ENCODE measurements at regions not wholly inside any gene's neighbourhood (a gene's known extent, or its start where the extent isn't known, plus 50 kb on each side); places are given as distances from the start of the nearest gene placed in this dataset.

- no peaks in the 10 kb centered on the region for H3K4me1 Mint-ChIP-seq
- no peak overlapping the region for H3K27ac Mint-ChIP-seq
- H3K36me3 Mint-ChIP-seq (ENCODE audit: low read depth), result no peaks in the 10 kb centered on the region
- peaks cover 13% of the 10 kb centered on the region for H3K9me3 Mint-ChIP-seq
- H3K4me3 Mint-ChIP-seq, result no peak overlapping the region
- peaks cover 4% of the 10 kb centered on the region for H3K27me3 Mint-ChIP-seq (ENCODE audit: low read depth)
- no peak for TF ChIP-seq CTCF (IDR thresholded peaks at IDR 0.05; ENCODE audit: unreplicated experiment in 3 of 3)
Measured at GRCh38 chr9:1938135-1938534, 77.0 kb upstream of the SMARCA2 start.

GRCh38 chr9:1938675-1939170 is 76.4 kb upstream of the SMARCA2 start:
- H3K27me3 Mint-ChIP-seq (ENCODE audit: low read depth), result peaks cover 4% of the 10 kb centered on the region
- no peak overlapping the region for H3K4me3 Mint-ChIP-seq
- no peaks in the 10 kb centered on the region for H3K4me1 Mint-ChIP-seq
- TF ChIP-seq CTCF (IDR thresholded peaks at IDR 0.05; ENCODE audit: unreplicated experiment in 3 of 3), result no peak
- H3K27ac Mint-ChIP-seq, result no peak overlapping the region
- H3K9me3 Mint-ChIP-seq, result peaks cover 10% of the 10 kb centered on the region
- no peaks in the 10 kb centered on the region for H3K36me3 Mint-ChIP-seq (ENCODE audit: low read depth)

GRCh38 chr9:1939466-1939865 is 75.7 kb upstream of the SMARCA2 start:
- H3K4me1 Mint-ChIP-seq, result no peaks in the 10 kb centered on the region
- no peak overlapping the region for H3K4me3 Mint-ChIP-seq
- no peak overlapping the region for H3K27ac Mint-ChIP-seq
- TF ChIP-seq CTCF (IDR thresholded peaks at IDR 0.05; ENCODE audit: unreplicated experiment in 3 of 3), result no peak
- no peaks in the 10 kb centered on the region for H3K36me3 Mint-ChIP-seq (ENCODE audit: low read depth)
- H3K27me3 Mint-ChIP-seq (ENCODE audit: low read depth), result no peaks in the 10 kb centered on the region
- peaks cover 5% of the 10 kb centered on the region for H3K9me3 Mint-ChIP-seq

- peak; percentile 39 to 59 (median 49) for TF ChIP-seq CTCF (IDR thresholded peaks at IDR 0.05; ENCODE audit: unreplicated experiment in 3 of 3)
- Mint-ChIP-seq H3K4me3 (no peak overlapping the region), H3K36me3 (ENCODE audit: low read depth) (no peaks in the 10 kb centered on the region), H3K27ac (no peak overlapping the region), H3K4me1 (no peaks in the 10 kb centered on the region), H3K9me3 (peaks cover 5% of the 10 kb centered on the region), H3K27me3 (ENCODE audit: low read depth) (no peaks in the 10 kb centered on the region)
Measured at GRCh38 chr9:1939926-1940368, 75.2 kb upstream of the SMARCA2 start.

GRCh38 chr9:1941989-1942388 is 73.2 kb upstream of the SMARCA2 start:
- Mint-ChIP-seq H3K27me3 (ENCODE audit: low read depth) (no peaks in the 10 kb centered on the region), H3K36me3 (ENCODE audit: low read depth) (no peaks in the 10 kb centered on the region), H3K4me1 (peaks cover 8% of the 10 kb centered on the region), H3K27ac (no peak overlapping the region), H3K4me3 (no peak overlapping the region), H3K9me3 (peaks cover 3% of the 10 kb centered on the region)
- TF ChIP-seq CTCF (IDR thresholded peaks at IDR 0.05; ENCODE audit: unreplicated experiment in 3 of 3), result peak in 1 of 3 experiments; percentile 29

- no peak for TF ChIP-seq CTCF (IDR thresholded peaks at IDR 0.05; ENCODE audit: unreplicated experiment in 3 of 3)
- Mint-ChIP-seq H3K4me1 (peaks cover 16% of the 10 kb centered on the region), H3K9me3 (no peaks in the 10 kb centered on the region), H3K27ac (peak overlapping the region; percentile 7 to 36 (median 18)), H3K27me3 (ENCODE audit: low read depth) (no peaks in the 10 kb centered on the region), H3K36me3 (ENCODE audit: low read depth) (no peaks in the 10 kb centered on the region), H3K4me3 (no peak overlapping the region)
Measured at GRCh38 chr9:1946526-1947283, 68.4 kb upstream of the SMARCA2 start.

Measured in nephron (organoid).